Mucosa of stomach (tissue), 1 donor: ENCODE measurements at regions not wholly inside any gene's neighbourhood (a gene's known extent, or its start where the extent isn't known, plus 50 kb on each side); places are given as distances from the start of the nearest gene placed in this dataset.
"Not testable (repeated sequence)": the region's sequence is repeated elsewhere in the genome, so short reads cannot be mapped to it uniquely, and the experiment has no call there.

Experiments used
- H3K27me3 ChIP-seq: one replicate; pipeline ENCODE4 v1.7.0; 2013; ENCODE audit warnings: mild to moderate bottlenecking, low read length; ENCODE audit not compliant: control insufficient read depth, insufficient read depth
- H3K36me3 ChIP-seq: one replicate; pipeline ENCODE4 v1.7.0; 2013; ENCODE audit warnings: low read length; ENCODE audit not compliant: control insufficient read depth, insufficient read depth
- H3K4me1 ChIP-seq: one replicate; pipeline ENCODE4 v1.7.0; 2013; ENCODE audit warnings: mild to moderate bottlenecking, low read length; ENCODE audit not compliant: control insufficient read depth, insufficient read depth
- H3K4me3 ChIP-seq: one replicate; pipeline ENCODE4 v1.7.0; 2013; ENCODE audit warnings: low read length
- H3K9ac ChIP-seq: one replicate; pipeline ENCODE4 v1.7.0; 2013; ENCODE audit warnings: mild to moderate bottlenecking, low read length, moderate library complexity
- H3K9me3 ChIP-seq: one replicate; pipeline ENCODE4 v1.7.0; 2013; ENCODE audit warnings: mild to moderate bottlenecking, low read length, moderate library complexity; ENCODE audit not compliant: control insufficient read depth
- donor health status: Pancreatic carcinoma.

GRCh38 chr2:8602809-8603208 lies 79.0 kb upstream of the ID2 start:
- Histone ChIP-seq H3K9ac (no peak overlapping the region), H3K4me1 (no peaks in the 10 kb centered on the region), H3K4me3 (no peak overlapping the region), H3K27me3 (no peaks in the 10 kb centered on the region), H3K9me3 (no peaks in the 10 kb centered on the region), H3K36me3 (no peaks in the 10 kb centered on the region)

DNA sequence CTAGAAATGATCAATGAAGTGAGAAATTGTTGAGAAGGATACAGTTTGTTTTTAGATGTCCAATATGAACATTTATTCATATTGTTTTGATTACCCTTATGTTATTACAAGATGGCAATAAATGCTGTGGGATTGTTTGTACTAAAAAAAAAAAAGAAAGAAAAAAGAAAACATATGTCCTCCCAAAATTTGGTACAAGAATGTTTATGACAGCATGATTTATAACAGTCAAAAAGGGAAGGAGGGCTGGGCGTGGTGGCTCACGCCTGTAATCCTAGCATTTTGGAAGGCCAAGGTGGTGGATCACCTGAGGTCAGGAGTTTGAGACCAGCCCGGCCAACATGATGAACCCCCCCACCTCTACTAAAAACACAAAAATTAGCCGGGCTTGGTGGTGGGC lies 78.5 kb upstream of the ID2 start:
- H3K9ac ChIP-seq, H3K4me3 ChIP-seq, H3K9me3 ChIP-seq, H3K27me3 ChIP-seq, H3K36me3 ChIP-seq, H3K4me1 ChIP-seq: not testable (repeated sequence)

GRCh38 chr2:8604262-8604661 lies 77.6 kb upstream of the ID2 start:
- H3K4me3 ChIP-seq = no peak overlapping the region

DNA sequence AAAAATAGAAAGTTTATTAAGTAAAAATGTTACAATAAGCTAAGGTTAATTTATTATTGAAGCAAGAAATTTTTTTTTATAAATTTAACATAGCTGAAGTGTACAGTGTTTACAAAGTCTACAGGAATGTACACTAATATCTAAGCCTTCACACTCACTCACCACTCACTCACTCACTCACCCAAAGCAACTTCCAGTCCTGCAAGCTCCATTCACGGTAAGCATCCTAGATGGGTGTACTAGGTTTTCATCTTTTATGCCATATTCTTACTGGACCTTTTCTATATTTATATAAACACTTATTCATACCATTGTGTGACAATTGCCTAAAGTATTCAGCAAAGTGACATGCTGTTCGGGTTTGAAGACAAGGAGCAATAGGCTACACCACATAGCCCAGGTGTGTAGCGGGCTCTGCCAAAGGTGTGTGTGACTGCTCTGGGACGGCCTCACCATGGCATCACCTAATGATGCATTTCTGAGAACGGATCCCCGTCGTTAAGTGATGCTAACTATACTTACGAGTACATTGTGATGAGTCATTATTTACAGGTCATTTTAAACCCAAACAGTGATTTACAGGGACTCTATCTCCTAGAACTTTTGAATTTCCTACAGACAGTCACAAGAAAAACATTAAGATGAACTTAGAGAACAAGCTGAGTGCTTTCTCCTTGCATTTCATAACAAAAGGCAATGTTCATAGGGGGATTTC lies 76.3 kb upstream of the ID2 start:
- no peaks in the 10 kb centered on the region for H3K9me3 ChIP-seq
- peaks cover 6% of the 10 kb centered on the region for H3K4me1 ChIP-seq
- H3K4me3 ChIP-seq = no peak overlapping the region
- no peak overlapping the region for H3K9ac ChIP-seq
- H3K36me3 ChIP-seq = no peaks in the 10 kb centered on the region
- no peaks in the 10 kb centered on the region for H3K27me3 ChIP-seq

More at GRCh38 chr2:8604262-8604661, 77.6 kb upstream of the ID2 start:
- H3K36me3 ChIP-seq = no peaks in the 10 kb centered on the region
- no peak overlapping the region for H3K9ac ChIP-seq
- no peaks in the 10 kb centered on the region for H3K9me3 ChIP-seq
- H3K4me1 ChIP-seq = peaks cover under 1% of the 10 kb centered on the region
- H3K27me3 ChIP-seq = no peaks in the 10 kb centered on the region

DNA sequence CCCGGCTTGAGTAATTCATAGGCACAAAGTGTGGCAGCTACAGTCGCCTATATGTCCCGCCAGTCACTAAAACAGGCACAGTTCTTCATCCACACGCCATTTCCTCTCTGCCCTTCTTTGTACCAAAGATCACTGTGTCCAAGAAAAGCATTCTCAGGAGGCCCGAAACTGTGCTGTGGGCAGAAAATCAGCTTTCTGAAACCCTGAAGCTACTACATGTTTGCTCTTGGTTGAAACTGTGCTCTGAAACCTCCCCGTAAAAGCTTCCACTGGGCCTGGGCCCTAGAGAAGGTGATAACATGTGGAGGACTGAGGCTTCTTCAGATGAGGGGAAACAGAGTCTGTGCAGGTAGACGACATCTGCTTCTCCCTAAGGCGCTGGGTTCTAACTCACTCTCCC lies 75.6 kb upstream of the ID2 start:
- Histone ChIP-seq H3K4me3 (no peak overlapping the region), H3K27me3 (no peaks in the 10 kb centered on the region), H3K9ac (no peak overlapping the region), H3K4me1 (peaks cover 6% of the 10 kb centered on the region), H3K36me3 (no peaks in the 10 kb centered on the region), H3K9me3 (no peaks in the 10 kb centered on the region)

DNA sequence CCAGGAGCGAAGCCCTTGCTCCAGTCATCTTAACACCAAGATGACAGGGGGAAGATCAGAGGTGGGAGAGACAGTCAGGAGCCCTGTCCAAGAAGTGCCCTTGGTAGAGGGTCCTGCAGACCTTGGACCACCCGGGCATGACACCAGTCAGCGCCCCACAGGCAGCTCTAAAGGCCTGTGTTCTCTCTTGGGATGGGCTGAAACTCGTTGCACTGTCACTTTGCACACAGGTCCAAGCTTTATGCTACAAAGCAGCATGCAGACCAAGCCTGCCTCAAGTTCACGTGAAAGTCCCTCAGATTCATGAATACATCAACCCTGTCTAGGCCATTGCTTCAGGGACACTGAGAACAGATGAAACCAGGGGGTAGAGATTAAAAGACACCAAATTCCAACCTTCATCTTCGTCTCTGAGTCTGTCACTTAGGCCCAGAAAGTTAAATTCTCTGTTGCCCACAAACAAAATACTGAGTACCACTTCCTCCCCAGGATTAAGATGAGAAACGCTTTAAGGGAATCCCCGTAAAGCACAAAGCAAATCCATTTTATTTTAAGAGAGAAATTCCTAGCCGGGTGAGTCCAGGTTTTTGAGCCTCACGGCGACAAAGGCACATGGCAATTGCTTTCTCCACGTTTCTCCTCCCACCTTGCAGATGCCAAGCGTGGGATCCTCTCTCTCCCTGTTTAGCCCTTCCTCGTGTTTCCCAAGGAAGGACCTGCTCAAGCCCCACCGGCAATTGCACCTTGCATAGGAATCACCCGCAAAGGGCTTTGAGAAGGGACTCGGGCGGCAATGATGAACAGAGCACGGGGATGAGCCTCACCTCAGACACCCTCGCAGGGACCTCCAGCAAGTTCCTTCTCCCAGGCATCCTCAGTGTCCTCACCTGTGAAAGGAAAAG lies 75.0 kb upstream of the ID2 start:
- no peak overlapping the region for H3K9ac ChIP-seq
- H3K9me3 ChIP-seq = no peaks in the 10 kb centered on the region
- no peak overlapping the region for H3K4me3 ChIP-seq
- H3K27me3 ChIP-seq = no peaks in the 10 kb centered on the region
- no peaks in the 10 kb centered on the region for H3K36me3 ChIP-seq
- H3K4me1 ChIP-seq = peaks cover 6% of the 10 kb centered on the region

- Histone ChIP-seq H3K36me3 (no peaks in the 10 kb centered on the region), H3K27me3 (no peaks in the 10 kb centered on the region), H3K9me3 (no peaks in the 10 kb centered on the region), H3K9ac (no peak overlapping the region), H3K4me3 (no peak overlapping the region), H3K4me1 (peaks cover 6% of the 10 kb centered on the region)
Measured at GRCh38 chr2:8607606-8608005, 74.2 kb upstream of the ID2 start.

DNA sequence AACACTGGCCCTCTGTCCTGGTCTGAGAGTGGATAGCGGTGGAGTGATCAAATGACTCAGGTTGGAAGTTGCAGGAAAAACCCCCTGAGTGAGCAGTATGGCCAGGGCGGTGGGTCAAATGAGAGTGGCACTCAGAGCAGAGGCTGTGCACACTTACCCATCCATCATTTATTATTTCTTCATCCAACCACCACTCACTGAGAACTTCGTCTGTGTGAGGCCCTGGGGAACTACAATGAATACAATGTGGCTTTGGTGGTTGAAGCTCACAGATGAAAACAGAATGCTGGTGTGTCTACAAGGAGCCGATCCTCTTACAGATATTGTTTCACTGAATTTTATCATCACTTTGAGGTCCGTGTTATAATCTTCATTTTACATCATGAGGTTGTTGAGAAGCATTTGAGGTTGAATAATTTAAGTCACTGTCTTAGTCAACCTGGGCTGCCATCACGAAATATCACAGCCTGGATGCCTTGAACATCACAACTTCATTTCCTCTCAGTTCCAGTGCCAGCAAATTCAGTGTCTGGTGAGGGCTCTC lies 73.4 kb upstream of the ID2 start:
- Histone ChIP-seq H3K36me3 (no peaks in the 10 kb centered on the region), H3K9me3 (no peaks in the 10 kb centered on the region), H3K4me3 (no peak overlapping the region), H3K4me1 (peaks cover 6% of the 10 kb centered on the region), H3K27me3 (no peaks in the 10 kb centered on the region), H3K9ac (no peak overlapping the region)

- Histone ChIP-seq H3K27me3 (no peaks in the 10 kb centered on the region), H3K4me3 (no peak overlapping the region), H3K9ac (no peak overlapping the region), H3K4me1 (peaks cover 6% of the 10 kb centered on the region), H3K36me3 (no peaks in the 10 kb centered on the region), H3K9me3 (no peaks in the 10 kb centered on the region)
Measured at GRCh38 chr2:8609357-8609811, 72.5 kb upstream of the ID2 start.

- not testable (repeated sequence) for H3K27me3 ChIP-seq, H3K9me3 ChIP-seq, H3K4me1 ChIP-seq, H3K4me3 ChIP-seq, H3K36me3 ChIP-seq, H3K9ac ChIP-seq
Measured at GRCh38 chr2:8610775-8611174, 71.1 kb upstream of the ID2 start.

DNA sequence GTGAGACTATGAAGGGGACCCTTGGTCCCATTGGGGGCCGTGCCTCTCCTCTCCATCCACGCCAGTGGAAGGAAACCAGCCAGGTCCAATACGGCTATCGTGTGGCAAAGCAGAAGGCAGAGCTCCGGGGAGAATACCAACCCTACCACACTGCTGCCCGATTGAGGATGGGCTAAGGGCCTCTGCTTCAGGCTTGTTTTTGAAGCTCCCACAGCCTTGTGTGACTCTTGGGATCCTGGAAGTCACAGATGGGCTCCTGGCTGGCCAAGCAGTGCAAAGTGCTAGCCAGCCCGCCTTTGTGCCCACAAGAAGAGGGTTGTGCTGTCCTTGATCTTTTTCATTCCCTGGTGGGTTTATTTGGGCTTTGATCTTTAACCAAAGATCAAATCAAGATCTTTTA lies 70.6 kb upstream of the ID2 start:
- Histone ChIP-seq H3K4me1 (peaks cover 6% of the 10 kb centered on the region), H3K4me3 (no peak overlapping the region), H3K9ac (no peak overlapping the region), H3K36me3 (no peaks in the 10 kb centered on the region), H3K27me3 (no peaks in the 10 kb centered on the region), H3K9me3 (no peaks in the 10 kb centered on the region)

DNA sequence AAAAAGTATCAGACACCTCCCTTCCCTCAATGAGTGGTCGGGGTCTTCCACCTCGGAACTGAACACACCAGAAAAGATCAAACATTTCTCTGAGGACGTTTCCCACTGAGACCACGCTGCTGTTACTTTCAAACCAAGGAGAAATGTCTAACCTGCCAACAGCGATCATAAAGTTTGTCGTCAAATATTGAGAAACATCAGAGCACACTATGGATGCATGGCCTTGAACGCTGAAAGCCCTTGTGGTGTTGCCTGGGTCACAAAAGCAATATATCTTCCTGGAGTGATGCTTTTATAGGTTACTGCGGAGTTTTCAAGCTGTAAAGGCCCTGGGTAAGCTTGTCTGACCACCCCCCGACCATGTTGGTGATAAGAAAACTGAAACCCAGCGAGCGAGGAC lies 70.2 kb upstream of the ID2 start:
- Histone ChIP-seq H3K36me3 (no peaks in the 10 kb centered on the region), H3K9ac (no peak overlapping the region), H3K9me3 (no peaks in the 10 kb centered on the region), H3K27me3 (no peaks in the 10 kb centered on the region), H3K4me3 (no peak overlapping the region), H3K4me1 (peaks cover 6% of the 10 kb centered on the region)
